K562 (cell line): ENCODE measurements at regions not wholly inside any gene's neighbourhood (a gene's known extent, or its start where the extent isn't known, plus 50 kb on each side); places are given as distances from the start of the nearest gene placed in this dataset.

Experiments
- ATAC-seq: fragments of 200-7000 bp; cut with Tn5 transposase; 3 replicates; pipeline ENCODE4 v1.9.1; 2020; ENCODE audit warnings: moderate library complexity
- BruUV-seq: library from RNA; stranded (reverse); fragments of 400-500 nt; replicated peaks from 2 replicates; lab custom pipeline; 2021; lab: Mats Ljungman, UMichigan
- CTCF ChIA-PET: fragments of 300-600 bp; formaldehyde crosslinking; extraction: SDS; loops from one replicate; lab custom pipeline; 2021; ENCODE audit warnings: low intra/inter-chr PET ratio; lab: Yijun Ruan, JAX
- POLR2A ChIA-PET: fragments of 300-600, 350-650 bp; sonication (Branson Sonifier 250); formaldehyde crosslinking; extraction: SDS; loops from one replicate; lab custom pipeline; 2021; ENCODE audit warnings: antibody characterized with exemption, inconsistent platforms; lab: Yijun Ruan, JAX
- DNase-seq, 4 experiments: peaks; one replicate each; pipeline versions ENCODE4 v3.0.0 to v3.0.0-alpha.2; 2011 to 2018; ENCODE audit warnings: low spot score in 3 of 4, mixed read lengths in 3 of 4; ENCODE audit errors: extremely low read depth in 1 of 4
- FAIRE-seq: peaks from 2 replicates; lab custom pipeline; 2011; peaks lifted over from hg19 to GRCh38; lab: Jason Lieb, UNC
- H2AFZ ChIP-seq: 2 replicates; pipeline ENCODE4 v1.6.0; 2011; ENCODE audit warnings: low read depth, low read length, control low read depth, inconsistent platforms
- H3K27ac ChIP-seq: fragments of 200-600 bp; 3 replicates; pipeline ENCODE4 v1.8.0; 2011; ENCODE audit warnings: low read depth, mild to moderate bottlenecking, control low read depth, inconsistent platforms, low read length, moderate library complexity, mixed read lengths; ENCODE audit errors: extremely low read depth
- H3K27me3 ChIP-seq, 2 experiments: fragments of 300-600 bp in 1 of 2; 2 replicates in 1 of 2; 3 replicates in 1 of 2; pipeline versions ENCODE4 v1.6.0 to v1.8.0; 2011; ENCODE audit warnings: inconsistent platforms in 2 of 2, low read length in 2 of 2, mild to moderate bottlenecking in 1 of 2, mixed read lengths in 1 of 2, moderate library complexity in 1 of 2; ENCODE audit not compliant: control insufficient read depth in 2 of 2, insufficient read depth in 2 of 2
- H3K36me3 ChIP-seq: fragments of 300-600 bp; 3 replicates; pipeline ENCODE4 v1.8.0; 2011; ENCODE audit warnings: mild to moderate bottlenecking, low read length, inconsistent platforms; ENCODE audit not compliant: control insufficient read depth, insufficient read depth
- H3K4me1 ChIP-seq, 2 experiments: fragments of 200-600 bp in 1 of 2; replicated peaks in 1 of 2; 2 replicates in 1 of 2; 3 replicates in 1 of 2; pipeline versions ENCODE4 v1.5.1 to v1.8.0; 2011; ENCODE audit warnings: inconsistent platforms in 2 of 2, low read length in 2 of 2, mild to moderate bottlenecking in 1 of 2, mixed read lengths in 1 of 2, moderate library complexity in 1 of 2; ENCODE audit not compliant: control insufficient read depth in 2 of 2, insufficient read depth in 2 of 2
- H3K4me2 ChIP-seq: 2 replicates; pipeline ENCODE4 v1.6.1; 2011; ENCODE audit warnings: low read length, control low read depth, inconsistent platforms, mixed read lengths; ENCODE audit not compliant: insufficient read depth
- H3K4me3 ChIP-seq: fragments of 200-600 bp; sonication (generic), shearing (Covaris generic); 2 replicates; pipeline ENCODE4 v1.5.1; 2016; ENCODE audit warnings: control low read depth, inconsistent platforms
- H3K79me2 ChIP-seq: fragments of 200-600 bp; 3 replicates; pipeline ENCODE4 v1.8.0; 2011; ENCODE audit warnings: low read length, inconsistent platforms; ENCODE audit not compliant: control insufficient read depth, insufficient read depth
- H3K9ac ChIP-seq, 2 experiments: 2 replicates each; pipeline versions ENCODE4 v1.6.0 to v1.6.1; 2011; ENCODE audit warnings: low read depth in 2 of 2, low read length in 2 of 2, control low read depth in 1 of 2, inconsistent platforms in 1 of 2, mild to moderate bottlenecking in 1 of 2, mixed read lengths in 1 of 2; ENCODE audit not compliant: insufficient read depth in 1 of 2
- H3K9me1 ChIP-seq: one replicate; pipeline ENCODE4 v1.6.0; 2011; ENCODE audit warnings: inconsistent platforms, mild to moderate bottlenecking, low read length, moderate library complexity; ENCODE audit not compliant: control insufficient read depth, insufficient read depth
- H3K9me3 ChIP-seq: replicated peaks from 2 replicates; pipeline ENCODE4 v1.5.1; 2011; ENCODE audit warnings: low read depth, low read length, inconsistent platforms; ENCODE audit not compliant: control insufficient read depth, insufficient read depth
- H4K20me1 ChIP-seq: replicated peaks from 2 replicates; pipeline ENCODE4 v1.6.1; 2011; ENCODE audit warnings: low read length, inconsistent platforms, mixed read lengths; ENCODE audit not compliant: control insufficient read depth, insufficient read depth
- ELF4 ChIP-seq: fragments of 450-650 bp; formaldehyde crosslinking; IDR thresholded peaks from 2 replicates; pipeline ENCODE4 v1.4.0; 2022; ENCODE audit warnings: missing genetic modification characterization
- GABPA ChIP-seq: fragments of 200-800 bp; sonication (Bioruptor generic); conservative IDR thresholded peaks from 2 replicates; pipeline ENCODE4 v1.6.1; 2016; ENCODE audit warnings: low read depth, missing genetic modification characterization, missing compliant biosample characterization
- HOMEZ ChIP-seq: fragments of 250-450 bp; sonication (Bioruptor Pico); IDR thresholded peaks from 2 replicates; pipeline ENCODE4 v1.4.0; 2020; ENCODE audit warnings: mild to moderate bottlenecking, moderate library complexity
- RBM25 ChIP-seq: fragments of 200-400 bp; formaldehyde crosslinking; IDR thresholded peaks from 2 replicates; pipeline ENCODE4 v1.6.1; 2018; ENCODE audit warnings: low read length, low read depth, moderate library complexity; ENCODE audit not compliant: severe bottlenecking
- TOE1 ChIP-seq, 2 experiments: fragments of 450-650 bp in 1 of 2; sonication (generic) in 1 of 2; formaldehyde crosslinking in 1 of 2; IDR thresholded peaks; 2 replicates each; pipeline versions ENCODE4 v1.7.1 to v1.8.0; 2016 to 2022; ENCODE audit warnings: borderline replicate concordance in 2 of 2, mild to moderate bottlenecking in 2 of 2, antibody characterized with exemption in 1 of 2, inconsistent platforms in 1 of 2, low read depth in 1 of 2, missing genetic modification reagents in 1 of 2, moderate library complexity in 1 of 2
- ZKSCAN8 ChIP-seq: fragments of 200-800 bp; sonication (Bioruptor generic); IDR thresholded peaks from 2 replicates; pipeline ENCODE4 v1.6.1; 2016; ENCODE audit warnings: missing genetic modification characterization, missing compliant biosample characterization
- ZNF57 ChIP-seq: fragments of 450-650 bp; formaldehyde crosslinking; IDR thresholded peaks from 2 replicates; pipeline ENCODE4 v1.4.0; 2020; ENCODE audit warnings: mild to moderate bottlenecking, moderate library complexity
- WGBS: fragments of 100-300 bp; shearing (Covaris generic); methylation state at CpG from one replicate; pipeline ENCODE4 v1.1.6; 2016; ENCODE audit warnings: low coverage, mixed read lengths; ENCODE audit not compliant: insufficient coverage; ENCODE audit errors: missing lambda C conversion rate; 5-methylcytosine and 5-hydroxymethylcytosine counted together
- in situ Hi-C: fragments of 300-500 bp; cut with MboI; formaldehyde crosslinking; loops from 4 replicates; pipeline ENCODE4 v1.15.0; 2018; ENCODE audit warnings: inconsistent platforms, mixed read lengths
- intact Hi-C: fragments of 100-400 bp; cut with micrococcal nuclease; formaldehyde crosslinking; loops from 2 replicates; pipeline ENCODE4 v1.14.2; 2022

GRCh38 chr6:91130126-91130525 lies 543.3 kb upstream of the MAP3K7 start:
- Histone ChIP-seq H3K36me3 (no peaks in the 10 kb centered on the region), H3K9ac (no peak overlapping the region), H3K9me1 (no peaks in the 10 kb centered on the region), H3K27me3 (no peaks in the 10 kb centered on the region), H3K79me2 (no peaks in the 10 kb centered on the region), H3K27ac (no peak overlapping the region), H3K4me3 (no peak overlapping the region), H4K20me1 (no peaks in the 10 kb centered on the region), H3K4me1 (no peaks in the 10 kb centered on the region), H3K4me2 (no peak overlapping the region), H2AFZ (no peak overlapping the region), H3K9me3 (no peaks in the 10 kb centered on the region)
- CTCF ChIA-PET, result no interaction called here
- ATAC-seq (no peak), DNase-seq (no peak), FAIRE-seq (no peak)
- no peak for TF ChIP-seq RBM25
- no peak for TF ChIP-seq ELF4 (CRISPR knock-in tag)
- no peak for TF ChIP-seq ZKSCAN8 (CRISPR knock-in tag)
- intact Hi-C loops (no loop called here), in situ Hi-C loops (no loop called here)
- BruUV-seq, result no TSS peak
- 0% methylated on average over 4 of the region's 6 CpGs for WGBS
- POLR2A ChIA-PET, result interaction anchor here (0.9 kb wide), 1 partner anchor 13 kb away, joined by 3 read pairs; no protein-coding TSS in a partner anchor

GRCh38 chr6:91127752-91128151 lies 540.9 kb upstream of the MAP3K7 start:
- Histone ChIP-seq H3K4me2 (no peak overlapping the region), H3K27me3 (no peaks in the 10 kb centered on the region), H3K36me3 (no peaks in the 10 kb centered on the region), H4K20me1 (no peaks in the 10 kb centered on the region), H2AFZ (no peak overlapping the region), H3K9me1 (no peaks in the 10 kb centered on the region), H3K4me3 (no peak overlapping the region), H3K27ac (no peak overlapping the region), H3K4me1 (no peaks in the 10 kb centered on the region), H3K9me3 (no peaks in the 10 kb centered on the region), H3K79me2 (no peaks in the 10 kb centered on the region), H3K9ac (no peak overlapping the region)
- FAIRE-seq, result no peak
- intact Hi-C loops (no loop called here), in situ Hi-C loops (no loop called here)
- TF ChIP-seq TOE1 (IDR thresholded peaks at IDR 0.05; ENCODE audit: borderline replicate concordance) (no peak), TOE1 (CRISPR knock-in tag; IDR thresholded peaks at IDR 0.05; ENCODE audit: borderline replicate concordance, low read depth) (no peak), GABPA (no peak), HOMEZ (CRISPR knock-in tag) (no peak), ZNF57 (no peak)
- no peak for DNase-seq
- ATAC-seq, result no peak
- CTCF ChIA-PET, result no interaction called here
- POLR2A ChIA-PET, result no interaction called here
- BruUV-seq, result no TSS peak
